Stimulated activated CD4-positive, alpha-beta T cell treated with anti-CD3 and anti-CD28 coated beads, Interleukin-4, amount 100 ng/mL, for 24 hours (primary cell): ENCODE measurements at regions not wholly inside any gene's neighbourhood (a gene's known extent, or its start where the extent isn't known, plus 50 kb on each side); places are given as distances from the start of the nearest gene placed in this dataset.

ENCODE experiments used
- DNase-seq: peaks from one replicate; pipeline ENCODE4 v3.0.0-alpha.2; 2020

- no peak for DNase-seq
Measured at GRCh38 chr6:46072866-46073265, 56.9 kb upstream of the ENPP4 start.

GRCh38 chr6:46078294-46078693, 51.5 kb upstream of the ENPP4 start:
- peak; percentile 14 for DNase-seq

GRCh38 chr6:46079061-46079460, 50.7 kb upstream of the ENPP4 start:
- DNase-seq = no peak
